Testis (tissue), 2 donors: ENCODE measurements at regions not wholly inside any gene's neighbourhood (a gene's known extent, or its start where the extent isn't known, plus 50 kb on each side); places are given as distances from the start of the nearest gene placed in this dataset.

ENCODE experiments used
- POLR2A ChIP-seq: fragments of 450-650 bp; IDR thresholded peaks from one replicate; pipeline ENCODE4 v1.6.1; 2017; ENCODE audit warnings: antibody characterized with exemption, mild to moderate bottlenecking, moderate library complexity
- TF ChIP-seq, protein P1 (sequence below), 3 experiments: fragments of 450-650 bp in 2 of 3; fragments of 200-600 bp in 1 of 3; sonication (generic) in 1 of 3; IDR thresholded peaks; one replicate each; pipeline ENCODE4 v1.5.1; 2016 to 2019; ENCODE audit warnings: antibody characterized with exemption in 3 of 3, mild to moderate bottlenecking in 2 of 3, moderate library complexity in 1 of 3

DNA sequence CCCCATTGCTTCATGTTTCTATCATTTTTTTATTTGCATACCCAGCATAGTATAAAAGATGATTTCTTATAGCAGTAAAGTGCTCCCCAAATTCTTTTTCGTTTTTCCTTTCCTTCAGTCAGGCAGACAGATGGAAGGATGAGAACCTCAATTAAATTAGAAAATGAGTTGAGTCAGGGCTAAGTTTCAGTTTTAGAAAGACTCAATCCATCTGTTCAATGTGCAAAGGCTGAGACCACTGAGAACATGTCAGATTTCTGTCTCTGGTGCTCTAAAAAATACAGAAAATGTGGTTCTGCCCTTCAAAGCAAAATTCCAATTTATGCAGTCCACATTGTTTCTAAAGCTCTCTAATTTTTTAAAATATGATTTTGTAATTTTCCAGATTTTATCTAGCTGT, 257.6 kb upstream of the HS3ST5 start:
- TF ChIP-seq, protein P1, sequence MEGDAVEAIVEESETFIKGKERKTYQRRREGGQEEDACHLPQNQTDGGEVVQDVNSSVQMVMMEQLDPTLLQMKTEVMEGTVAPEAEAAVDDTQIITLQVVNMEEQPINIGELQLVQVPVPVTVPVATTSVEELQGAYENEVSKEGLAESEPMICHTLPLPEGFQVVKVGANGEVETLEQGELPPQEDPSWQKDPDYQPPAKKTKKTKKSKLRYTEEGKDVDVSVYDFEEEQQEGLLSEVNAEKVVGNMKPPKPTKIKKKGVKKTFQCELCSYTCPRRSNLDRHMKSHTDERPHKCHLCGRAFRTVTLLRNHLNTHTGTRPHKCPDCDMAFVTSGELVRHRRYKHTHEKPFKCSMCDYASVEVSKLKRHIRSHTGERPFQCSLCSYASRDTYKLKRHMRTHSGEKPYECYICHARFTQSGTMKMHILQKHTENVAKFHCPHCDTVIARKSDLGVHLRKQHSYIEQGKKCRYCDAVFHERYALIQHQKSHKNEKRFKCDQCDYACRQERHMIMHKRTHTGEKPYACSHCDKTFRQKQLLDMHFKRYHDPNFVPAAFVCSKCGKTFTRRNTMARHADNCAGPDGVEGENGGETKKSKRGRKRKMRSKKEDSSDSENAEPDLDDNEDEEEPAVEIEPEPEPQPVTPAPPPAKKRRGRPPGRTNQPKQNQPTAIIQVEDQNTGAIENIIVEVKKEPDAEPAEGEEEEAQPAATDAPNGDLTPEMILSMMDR (IDR thresholded peaks at IDR 0.05), result no peak
- TF ChIP-seq POLR2A, result no peak
